DND-41 (cell line): ENCODE measurements at regions not wholly inside any gene's neighbourhood (a gene's known extent, or its start where the extent isn't known, plus 50 kb on each side); places are given as distances from the start of the nearest gene placed in this dataset.
A peak's percentile ranks its signal among the peaks of the same experiment; 100 is the strongest.
"Not testable (repeated sequence)": the region's sequence is repeated elsewhere in the genome, so short reads cannot be mapped to it uniquely, and the experiment has no call there.

Experiments used
- ATAC-seq: fragments of 200-7000 bp; cut with Tn5 transposase; 3 replicates; pipeline ENCODE4 v1.9.1; 2021; ENCODE audit warnings: low read depth; ENCODE audit not compliant: insufficient read depth
- DNase-seq: peaks from one replicate; pipeline ENCODE4 v3.0.0-alpha.2; 2020
- H2AFZ ChIP-seq: 2 replicates; pipeline ENCODE4 v1.6.0; 2012; ENCODE audit warnings: low read depth, low read length
- H3K27ac ChIP-seq: 2 replicates; pipeline ENCODE4 v1.5.1; 2012; ENCODE audit warnings: low read length, inconsistent platforms
- H3K27me3 ChIP-seq: fragments of 200-600 bp; sonication (generic); 2 replicates; pipeline ENCODE4 v1.6.0; 2012; ENCODE audit warnings: low read length, mild to moderate bottlenecking, inconsistent platforms; ENCODE audit not compliant: insufficient read depth, poor library complexity
- H3K36me3 ChIP-seq: 2 replicates; pipeline ENCODE4 v1.5.1; 2012; ENCODE audit warnings: low read length, inconsistent platforms; ENCODE audit not compliant: insufficient read depth
- H3K4me1 ChIP-seq: 2 replicates; pipeline ENCODE4 v1.5.1; 2012; ENCODE audit warnings: mild to moderate bottlenecking, low read length; ENCODE audit not compliant: insufficient read depth
- H3K4me2 ChIP-seq: 2 replicates; pipeline ENCODE4 v1.6.0; 2012; ENCODE audit warnings: mild to moderate bottlenecking, moderate library complexity, low read length, inconsistent platforms; ENCODE audit not compliant: insufficient read depth
- H3K4me3 ChIP-seq, 2 experiments: fragments of 200-600 bp in 1 of 2; shearing (Covaris generic) in 1 of 2; 2 replicates each; pipeline ENCODE4 v1.5.1; 2012 to 2016; ENCODE audit warnings: inconsistent platforms in 2 of 2, low read length in 2 of 2, mild to moderate bottlenecking in 2 of 2, low read depth in 1 of 2, moderate library complexity in 1 of 2
- H3K79me2 ChIP-seq: 2 replicates; pipeline ENCODE4 v1.6.0; 2012; ENCODE audit warnings: low read length, inconsistent platforms; ENCODE audit not compliant: insufficient read depth
- H3K9ac ChIP-seq: 2 replicates; pipeline ENCODE4 v1.6.0; 2012; ENCODE audit warnings: low read depth, mild to moderate bottlenecking, inconsistent platforms, low read length, moderate library complexity
- H3K9me3 ChIP-seq: 2 replicates; pipeline ENCODE4 v1.5.1; 2012; ENCODE audit warnings: low read length, moderate library complexity, mild to moderate bottlenecking, inconsistent platforms; ENCODE audit not compliant: insufficient read depth, severe bottlenecking
- H4K20me1 ChIP-seq: 2 replicates; pipeline ENCODE4 v1.6.0; 2012; ENCODE audit warnings: low read length; ENCODE audit not compliant: insufficient read depth
- EZH2 ChIP-seq: IDR thresholded peaks from 3 replicates; pipeline ENCODE4 v1.6.1; 2012; ENCODE audit warnings: borderline replicate concordance, low read depth, mild to moderate bottlenecking, moderate library complexity, low read length, inconsistent platforms; ENCODE audit not compliant: severe bottlenecking
- TF ChIP-seq, protein P1 (sequence below): IDR thresholded peaks from 2 replicates; pipeline ENCODE4 v1.5.1; 2012; ENCODE audit warnings: borderline replicate concordance, low read length, moderate library complexity, mild to moderate bottlenecking; ENCODE audit not compliant: poor library complexity, severe bottlenecking; ENCODE audit errors: extremely low read depth

DNA sequence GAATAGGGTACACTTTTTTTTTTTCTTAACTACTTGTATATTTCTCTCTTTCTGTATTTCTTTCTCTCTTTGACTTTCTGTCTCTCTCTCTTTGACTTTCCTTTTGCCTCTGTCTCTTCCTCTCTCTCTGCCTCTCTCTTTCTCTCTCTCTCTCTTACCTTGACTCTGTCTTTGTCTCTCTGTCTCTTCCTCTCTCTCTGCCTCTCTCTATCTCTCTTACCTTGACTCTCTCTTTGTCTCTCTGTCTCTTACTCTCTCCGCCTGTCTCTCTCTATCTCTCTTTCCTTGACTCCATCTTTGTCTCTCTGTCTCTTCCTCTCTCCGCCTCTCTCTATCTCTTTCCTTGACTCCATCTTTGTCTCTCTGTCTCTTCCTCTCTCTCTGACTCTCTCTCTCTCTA is 62.4 kb upstream of the PRMT8 start:
- no peak for DNase-seq
- H3K36me3 ChIP-seq: no peaks in the 10 kb centered on the region
- no peaks in the 10 kb centered on the region for H3K79me2 ChIP-seq
- no peak overlapping the region for H3K9ac ChIP-seq
- no peak for TF ChIP-seq EZH2
- TF ChIP-seq, protein P1, sequence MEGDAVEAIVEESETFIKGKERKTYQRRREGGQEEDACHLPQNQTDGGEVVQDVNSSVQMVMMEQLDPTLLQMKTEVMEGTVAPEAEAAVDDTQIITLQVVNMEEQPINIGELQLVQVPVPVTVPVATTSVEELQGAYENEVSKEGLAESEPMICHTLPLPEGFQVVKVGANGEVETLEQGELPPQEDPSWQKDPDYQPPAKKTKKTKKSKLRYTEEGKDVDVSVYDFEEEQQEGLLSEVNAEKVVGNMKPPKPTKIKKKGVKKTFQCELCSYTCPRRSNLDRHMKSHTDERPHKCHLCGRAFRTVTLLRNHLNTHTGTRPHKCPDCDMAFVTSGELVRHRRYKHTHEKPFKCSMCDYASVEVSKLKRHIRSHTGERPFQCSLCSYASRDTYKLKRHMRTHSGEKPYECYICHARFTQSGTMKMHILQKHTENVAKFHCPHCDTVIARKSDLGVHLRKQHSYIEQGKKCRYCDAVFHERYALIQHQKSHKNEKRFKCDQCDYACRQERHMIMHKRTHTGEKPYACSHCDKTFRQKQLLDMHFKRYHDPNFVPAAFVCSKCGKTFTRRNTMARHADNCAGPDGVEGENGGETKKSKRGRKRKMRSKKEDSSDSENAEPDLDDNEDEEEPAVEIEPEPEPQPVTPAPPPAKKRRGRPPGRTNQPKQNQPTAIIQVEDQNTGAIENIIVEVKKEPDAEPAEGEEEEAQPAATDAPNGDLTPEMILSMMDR: no peak
- H3K27me3 ChIP-seq: peaks cover 3% of the 10 kb centered on the region
- H3K4me2 ChIP-seq: no peak overlapping the region
- ATAC-seq: no peak
- H3K4me3 ChIP-seq: no peak overlapping the region
- H3K9me3 ChIP-seq: peaks cover 4% of the 10 kb centered on the region
- no peak overlapping the region for H2AFZ ChIP-seq
- peaks cover 5% of the 10 kb centered on the region for H3K4me1 ChIP-seq
- H3K27ac ChIP-seq: no peak overlapping the region
- no peaks in the 10 kb centered on the region for H4K20me1 ChIP-seq

DNA sequence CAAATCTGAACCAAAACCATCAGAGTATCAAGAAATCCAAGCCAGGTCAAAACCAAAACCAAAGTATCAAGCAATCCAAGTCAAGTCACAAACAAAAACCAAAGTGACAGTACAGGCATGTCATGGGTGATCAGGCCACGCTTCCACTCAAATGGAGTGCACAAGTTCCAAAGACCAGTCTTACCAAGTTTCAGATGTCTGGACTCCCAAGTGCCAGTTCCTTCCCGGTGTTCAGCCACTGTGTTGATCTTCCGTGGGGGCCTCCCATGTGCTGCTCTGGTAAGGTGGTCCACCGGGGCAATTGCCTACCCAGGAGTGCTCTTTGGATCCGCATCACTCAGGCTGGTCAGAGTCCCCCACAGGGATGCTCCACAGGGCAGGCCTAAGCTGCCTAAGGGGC is 61.5 kb upstream of the PRMT8 start:
- H3K4me2 ChIP-seq, ATAC-seq, H3K9ac ChIP-seq, DNase-seq, H3K36me3 ChIP-seq, H2AFZ ChIP-seq, H3K4me3 ChIP-seq, H3K4me1 ChIP-seq, H3K27ac ChIP-seq, H4K20me1 ChIP-seq, H3K27me3 ChIP-seq, H3K79me2 ChIP-seq, H3K9me3 ChIP-seq: not testable (repeated sequence)

DNA sequence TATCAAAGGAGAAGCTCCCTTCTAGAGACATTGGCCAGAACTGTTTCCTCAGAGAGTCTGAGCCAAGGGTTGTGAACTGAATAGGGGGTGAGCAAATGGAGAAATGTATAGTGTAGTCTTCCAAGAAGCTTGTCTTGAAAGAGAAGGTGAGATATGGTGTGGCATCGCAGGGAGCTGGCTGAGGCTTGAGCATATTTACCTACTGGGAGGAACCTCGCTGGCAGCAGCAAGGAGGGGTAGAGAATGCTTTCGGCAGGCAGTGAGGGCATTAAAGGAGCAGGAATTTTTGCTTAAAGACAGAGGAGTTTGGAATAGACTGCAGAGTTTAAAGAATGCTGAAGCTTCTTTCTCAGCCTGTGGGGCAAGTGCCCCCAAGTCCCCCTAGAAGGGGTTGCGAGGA is 59.3 kb upstream of the PRMT8 start:
- no peak overlapping the region for H3K27ac ChIP-seq
- peaks cover 5% of the 10 kb centered on the region for H3K4me1 ChIP-seq
- H3K36me3 ChIP-seq: no peaks in the 10 kb centered on the region
- H3K4me3 ChIP-seq: no peak overlapping the region
- no peaks in the 10 kb centered on the region for H3K79me2 ChIP-seq
- H3K9ac ChIP-seq: no peak overlapping the region
- H3K4me2 ChIP-seq: no peak overlapping the region
- peaks cover 4% of the 10 kb centered on the region for H3K9me3 ChIP-seq
- ATAC-seq (no peak), DNase-seq (no peak)
- H2AFZ ChIP-seq: peak overlapping the region; percentile 57
- H4K20me1 ChIP-seq: no peaks in the 10 kb centered on the region
- no peaks in the 10 kb centered on the region for H3K27me3 ChIP-seq
- TF ChIP-seq EZH2: no peak
- TF ChIP-seq, protein P1: no peak

DNA sequence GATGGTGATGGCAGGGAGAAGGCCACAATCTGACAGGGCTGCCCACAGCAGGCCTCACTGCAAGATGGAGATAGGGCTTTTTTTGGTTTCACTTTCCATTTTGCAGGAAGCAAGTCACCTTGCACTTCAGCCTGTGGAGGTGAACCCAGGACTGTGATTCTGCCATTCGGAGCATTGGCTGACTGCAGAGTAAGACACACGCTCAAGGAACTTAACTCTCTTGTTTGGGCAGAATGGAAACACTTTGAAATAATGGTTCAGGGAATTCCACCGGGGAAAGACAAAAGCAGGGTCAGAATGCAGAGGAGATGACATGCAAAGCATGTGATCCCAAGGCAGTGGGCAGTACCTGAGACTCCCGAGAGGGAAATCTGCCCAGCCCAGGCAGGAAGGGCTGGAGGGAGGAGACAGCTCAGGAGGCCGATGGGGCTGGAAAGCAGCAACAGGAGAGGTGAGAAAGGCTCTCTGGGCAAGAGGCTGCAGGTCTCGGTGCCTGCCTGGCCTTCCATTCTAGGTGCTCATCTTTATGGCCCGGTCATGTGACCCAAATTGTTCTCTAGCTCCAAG is 58.7 kb upstream of the PRMT8 start:
- Histone ChIP-seq H3K9me3 (peaks cover 4% of the 10 kb centered on the region), H3K4me1 (peaks cover 5% of the 10 kb centered on the region), H4K20me1 (no peaks in the 10 kb centered on the region), H3K9ac (no peak overlapping the region), H3K27ac (no peak overlapping the region), H2AFZ (peak overlapping the region; percentile 57), H3K27me3 (no peaks in the 10 kb centered on the region), H3K79me2 (no peaks in the 10 kb centered on the region), H3K36me3 (no peaks in the 10 kb centered on the region), H3K4me2 (peak overlapping the region; percentile 40), H3K4me3 (no peak overlapping the region)
- DNase-seq (peak; percentile 31), ATAC-seq (peak; percentile 87)
- TF ChIP-seq, protein P1: no peak
- TF ChIP-seq EZH2: no peak
